22Rv1 (cell line): ENCODE measurements at regions not wholly inside any gene's neighbourhood (a gene's known extent, or its start where the extent isn't known, plus 50 kb on each side); places are given as distances from the start of the nearest gene placed in this dataset.

ENCODE experiments used
- CTCF ChIP-seq: fragments of 450-650 bp; IDR thresholded peaks from 2 replicates; pipeline ENCODE4 v1.5.1; 2017; ENCODE audit warnings: mild to moderate bottlenecking
- ZFX ChIP-seq: fragments of 450-650 bp; IDR thresholded peaks from 2 replicates; pipeline ENCODE4 v1.6.1; 2017; ENCODE audit warnings: antibody characterized with exemption, borderline replicate concordance

- no peak for TF ChIP-seq CTCF
- TF ChIP-seq ZFX = no peak
Observed at GRCh38 chr9:97794666-97795065, 58.4 kb upstream of the FOXE1 start.
